Bronchial epithelial cell (primary cell): ENCODE measurements at regions not wholly inside any gene's neighbourhood (a gene's known extent, or its start where the extent isn't known, plus 50 kb on each side); places are given as distances from the start of the nearest gene placed in this dataset.

Experiments
- DNase-seq: peaks from one replicate; pipeline ENCODE4 v3.0.0-alpha.2; 2010; ENCODE audit warnings: low read depth
- FAIRE-seq: peaks from 2 replicates; lab custom pipeline; 2011; peaks lifted over from hg19 to GRCh38; lab: Jason Lieb, UNC
- H3K27me3 ChIP-seq: 2 replicates; pipeline ENCODE4 v1.5.1; 2011; ENCODE audit warnings: low read length; ENCODE audit not compliant: control insufficient read depth, insufficient read depth
- H3K36me3 ChIP-seq: 2 replicates; pipeline ENCODE4 v1.5.1; 2011; ENCODE audit warnings: low read length; ENCODE audit not compliant: control insufficient read depth, insufficient read depth
- H3K4me3 ChIP-seq: 2 replicates; pipeline ENCODE4 v1.5.1; 2011; ENCODE audit warnings: mild to moderate bottlenecking, low read depth, low read length, control low read depth
- TF ChIP-seq, protein P1 (sequence below): IDR thresholded peaks from 2 replicates; pipeline ENCODE4 v1.5.1; 2011; ENCODE audit warnings: mild to moderate bottlenecking, moderate library complexity, low read length, control low read depth, inconsistent platforms; ENCODE audit not compliant: insufficient read depth, severe bottlenecking

DNA sequence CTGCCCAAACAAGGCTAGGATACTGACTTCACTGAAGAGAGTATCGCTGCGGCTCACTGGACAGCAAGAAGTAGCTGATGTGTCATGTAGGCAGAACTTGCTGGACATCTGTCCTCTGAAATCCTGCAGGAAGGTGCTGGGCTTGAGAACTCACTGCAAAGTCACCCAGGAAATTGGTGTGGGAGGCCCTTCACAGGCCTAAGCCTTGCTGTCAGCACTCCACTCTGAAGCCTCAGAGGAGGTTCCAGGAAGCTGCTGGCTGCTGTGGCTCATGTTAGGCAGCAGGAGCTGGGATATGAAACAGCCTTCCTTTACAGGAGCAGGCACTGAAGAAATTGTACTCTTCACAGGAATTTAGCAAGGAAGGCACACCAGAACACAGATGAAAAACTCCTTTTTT is 88.3 kb upstream of the CCDC68 start:
- H3K4me3 ChIP-seq, result no peak overlapping the region
- FAIRE-seq, result no peak

DNA sequence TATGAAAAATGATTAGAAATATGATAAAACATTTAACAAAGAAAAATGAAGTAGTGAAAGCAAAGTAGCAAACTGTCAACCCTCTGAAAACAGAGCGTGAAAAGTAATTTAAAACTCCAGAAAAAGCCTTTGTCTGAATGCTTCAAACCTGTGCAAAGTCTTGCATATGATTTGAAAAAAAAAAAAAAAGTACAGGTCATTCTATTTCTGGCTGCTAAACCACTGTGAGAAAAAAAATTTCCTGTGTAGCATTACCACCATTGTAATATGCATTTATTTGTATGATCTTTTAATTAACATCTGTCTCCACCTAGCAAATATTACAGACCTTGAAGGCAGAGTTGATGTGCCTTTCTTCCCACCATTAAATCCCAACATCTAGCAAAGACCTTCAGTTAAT is 82.1 kb upstream of the CCDC68 start:
- Histone ChIP-seq H3K27me3 (peaks cover 2% of the 10 kb centered on the region), H3K4me3 (no peak overlapping the region), H3K36me3 (no peaks in the 10 kb centered on the region)
- DNase-seq, result no peak
- TF ChIP-seq, protein P1, sequence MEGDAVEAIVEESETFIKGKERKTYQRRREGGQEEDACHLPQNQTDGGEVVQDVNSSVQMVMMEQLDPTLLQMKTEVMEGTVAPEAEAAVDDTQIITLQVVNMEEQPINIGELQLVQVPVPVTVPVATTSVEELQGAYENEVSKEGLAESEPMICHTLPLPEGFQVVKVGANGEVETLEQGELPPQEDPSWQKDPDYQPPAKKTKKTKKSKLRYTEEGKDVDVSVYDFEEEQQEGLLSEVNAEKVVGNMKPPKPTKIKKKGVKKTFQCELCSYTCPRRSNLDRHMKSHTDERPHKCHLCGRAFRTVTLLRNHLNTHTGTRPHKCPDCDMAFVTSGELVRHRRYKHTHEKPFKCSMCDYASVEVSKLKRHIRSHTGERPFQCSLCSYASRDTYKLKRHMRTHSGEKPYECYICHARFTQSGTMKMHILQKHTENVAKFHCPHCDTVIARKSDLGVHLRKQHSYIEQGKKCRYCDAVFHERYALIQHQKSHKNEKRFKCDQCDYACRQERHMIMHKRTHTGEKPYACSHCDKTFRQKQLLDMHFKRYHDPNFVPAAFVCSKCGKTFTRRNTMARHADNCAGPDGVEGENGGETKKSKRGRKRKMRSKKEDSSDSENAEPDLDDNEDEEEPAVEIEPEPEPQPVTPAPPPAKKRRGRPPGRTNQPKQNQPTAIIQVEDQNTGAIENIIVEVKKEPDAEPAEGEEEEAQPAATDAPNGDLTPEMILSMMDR, result no peak
- FAIRE-seq, result no peak

More for the DNA sequence above, 88.3 kb upstream of the CCDC68 start:
- Histone ChIP-seq H3K27me3 (no peaks in the 10 kb centered on the region), H3K36me3 (no peaks in the 10 kb centered on the region)
- DNase-seq, result peak; percentile 10
- TF ChIP-seq, protein P1, result no peak

DNA sequence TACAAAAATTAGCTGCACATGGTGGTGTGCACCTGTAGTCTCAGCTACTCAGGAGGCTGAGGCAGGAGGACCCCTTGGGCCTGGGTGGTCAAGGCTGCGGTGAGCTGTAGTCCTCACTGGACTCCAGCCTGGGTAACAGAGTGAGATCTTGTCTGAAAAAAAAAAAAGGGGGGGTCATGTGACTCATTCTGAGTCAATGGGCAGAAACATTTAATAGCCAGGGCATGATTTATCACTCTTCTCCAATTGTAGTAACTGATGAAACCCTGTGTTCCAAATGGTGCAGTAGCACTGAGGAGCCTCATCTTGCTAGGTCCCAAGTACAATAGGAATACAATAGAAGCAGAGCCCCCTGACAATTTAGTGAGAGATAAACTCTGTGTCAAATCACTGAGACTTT is 78.9 kb upstream of the CCDC68 start:
- no peaks in the 10 kb centered on the region for H3K36me3 ChIP-seq
- H3K27me3 ChIP-seq, result peaks cover 2% of the 10 kb centered on the region
- TF ChIP-seq, protein P1, result no peak
- DNase-seq, result peak; percentile 43
- FAIRE-seq, result no peak
- H3K4me3 ChIP-seq, result no peak overlapping the region

DNA sequence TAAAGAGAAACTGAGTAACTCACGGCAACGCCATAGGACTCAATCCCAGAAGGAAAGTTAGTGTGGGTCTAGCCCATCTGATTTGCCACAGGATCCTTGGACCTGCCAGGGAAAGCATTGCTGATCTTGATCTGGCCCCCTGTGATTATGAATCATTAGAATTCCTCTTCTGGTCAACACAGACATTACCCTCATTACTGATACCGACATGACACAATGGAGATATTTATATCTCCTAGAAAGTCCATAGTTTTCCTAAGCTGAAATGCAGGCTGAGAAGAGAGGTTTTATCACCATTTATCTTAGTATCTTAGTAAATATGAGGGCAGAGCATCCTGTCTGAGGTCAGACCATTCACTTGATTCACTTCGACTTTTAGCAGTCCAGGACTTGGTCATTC is 75.5 kb upstream of the CCDC68 start:
- H3K36me3 ChIP-seq, result no peaks in the 10 kb centered on the region
- no peak for FAIRE-seq
- H3K27me3 ChIP-seq, result no peaks in the 10 kb centered on the region
- TF ChIP-seq, protein P1, result no peak
- no peak for DNase-seq
- no peak overlapping the region for H3K4me3 ChIP-seq

DNA sequence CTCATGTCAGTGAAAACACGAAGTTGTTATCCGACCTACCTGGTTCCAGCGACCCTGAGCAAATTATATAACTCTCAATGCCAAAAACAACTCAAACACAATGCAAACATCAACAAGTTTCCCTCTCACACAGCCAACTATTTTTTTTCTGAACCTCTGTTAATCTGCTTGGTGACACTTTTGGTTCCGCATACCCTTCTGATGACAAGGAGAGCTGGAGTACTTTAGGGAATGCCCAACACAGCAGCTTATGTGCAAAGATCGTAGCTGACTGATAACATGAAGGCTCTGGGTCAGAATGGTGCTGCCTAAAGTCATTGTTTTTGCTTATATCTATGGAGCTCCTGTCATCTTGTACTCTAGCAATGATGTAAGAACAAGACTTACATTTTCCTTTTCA is 72.7 kb upstream of the CCDC68 start:
- H3K36me3 ChIP-seq, result no peaks in the 10 kb centered on the region
- H3K27me3 ChIP-seq, result no peaks in the 10 kb centered on the region
- DNase-seq (peak; percentile 74), FAIRE-seq (no peak)
- H3K4me3 ChIP-seq, result no peak overlapping the region
- TF ChIP-seq, protein P1, result no peak

DNA sequence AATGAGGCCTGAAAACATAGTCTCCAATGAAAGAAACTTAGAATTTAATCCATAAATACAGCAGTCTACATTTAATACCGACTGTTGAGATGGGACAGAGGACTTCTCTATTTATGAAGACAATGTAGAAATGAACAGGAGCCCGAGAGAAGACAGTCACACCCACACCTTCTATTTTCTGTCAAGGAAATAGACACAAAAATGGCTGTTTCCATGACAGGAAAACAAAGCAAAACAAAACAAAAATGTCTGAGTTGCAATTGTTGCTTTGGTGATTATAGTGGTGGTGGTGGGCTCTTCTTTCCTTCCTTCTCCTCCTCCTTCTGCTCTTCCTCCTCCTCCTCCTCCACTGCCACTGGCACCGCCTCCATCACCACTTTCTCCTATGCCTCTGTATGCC is 72.3 kb upstream of the CCDC68 start:
- DNase-seq, result peak; percentile 8
- Histone ChIP-seq H3K27me3 (no peaks in the 10 kb centered on the region), H3K36me3 (no peaks in the 10 kb centered on the region), H3K4me3 (no peak overlapping the region)
- no peak for FAIRE-seq
- TF ChIP-seq, protein P1, result no peak
